Smooth muscle cell (in vitro differentiated cells): ENCODE measurements at regions not wholly inside any gene's neighbourhood (a gene's known extent, or its start where the extent isn't known, plus 50 kb on each side); places are given as distances from the start of the nearest gene placed in this dataset.

Experiments
- DNase-seq: peaks from one replicate; lab custom pipeline; 2025; ENCODE audit not compliant: unreplicated experiment; lab: John Stamatoyannopoulos, UW
- H2AFZ ChIP-seq: fragments of 200-600 bp; sonication (generic); 2 replicates; pipeline ENCODE4 v1.6.0; 2016; ENCODE audit warnings: antibody characterized with exemption, low read depth, mild to moderate bottlenecking
- H3F3A ChIP-seq: fragments of 200-600 bp; sonication (generic); 2 replicates; pipeline ENCODE4 v1.6.0; 2017; ENCODE audit warnings: antibody characterized with exemption, low read depth
- H3K27ac ChIP-seq: fragments of 200-600 bp; sonication (generic); 2 replicates; pipeline ENCODE4 v1.5.1; 2016; ENCODE audit warnings: low read depth, mild to moderate bottlenecking
- H3K27me3 ChIP-seq: fragments of 200-600 bp; sonication (generic); 2 replicates; pipeline ENCODE4 v1.6.1; 2016; ENCODE audit warnings: low read depth, mild to moderate bottlenecking
- H3K36me3 ChIP-seq: fragments of 200-600 bp; sonication (generic); 2 replicates; pipeline ENCODE4 v1.5.1; 2016; ENCODE audit warnings: low read depth
- H3K4me1 ChIP-seq: fragments of 200-600 bp; sonication (generic); 2 replicates; pipeline ENCODE4 v1.5.1; 2016; ENCODE audit warnings: low read depth
- H3K4me2 ChIP-seq: fragments of 200-600 bp; sonication (generic); 2 replicates; pipeline ENCODE4 v1.6.0; 2016; ENCODE audit warnings: mild to moderate bottlenecking
- H3K4me3 ChIP-seq: fragments of 200-600 bp; sonication (generic); 2 replicates; pipeline ENCODE4 v1.5.1; 2016; ENCODE audit warnings: mild to moderate bottlenecking
- H3K79me2 ChIP-seq: fragments of 200-600 bp; sonication (generic); 2 replicates; pipeline ENCODE4 v1.6.0; 2016; ENCODE audit warnings: low read depth, mild to moderate bottlenecking
- H3K9ac ChIP-seq: fragments of 200-600 bp; sonication (generic); 2 replicates; pipeline ENCODE4 v1.6.0; 2016; ENCODE audit warnings: low read depth
- H3K9me3 ChIP-seq: fragments of 200-600 bp; sonication (generic); replicated peaks from 2 replicates; pipeline ENCODE4 v1.5.1; 2016; ENCODE audit warnings: low read depth
- H4K20me1 ChIP-seq: fragments of 200-600 bp; sonication (generic); 2 replicates; pipeline ENCODE4 v1.6.0; 2016; ENCODE audit warnings: low read depth
- CTCF ChIP-seq: fragments of 200-600 bp; sonication (generic); IDR thresholded peaks from 2 replicates; pipeline ENCODE4 v1.5.1; 2017; ENCODE audit warnings: borderline replicate concordance, mild to moderate bottlenecking, antibody characterized with exemption; ENCODE audit not compliant: insufficient read depth, poor library complexity, severe bottlenecking
- WGBS: methylation state at CpG from one replicate; pipeline ENCODE4 v1.1.7; 2016; ENCODE audit warnings: low lambda C conversion rate; 5-methylcytosine and 5-hydroxymethylcytosine counted together

DNA sequence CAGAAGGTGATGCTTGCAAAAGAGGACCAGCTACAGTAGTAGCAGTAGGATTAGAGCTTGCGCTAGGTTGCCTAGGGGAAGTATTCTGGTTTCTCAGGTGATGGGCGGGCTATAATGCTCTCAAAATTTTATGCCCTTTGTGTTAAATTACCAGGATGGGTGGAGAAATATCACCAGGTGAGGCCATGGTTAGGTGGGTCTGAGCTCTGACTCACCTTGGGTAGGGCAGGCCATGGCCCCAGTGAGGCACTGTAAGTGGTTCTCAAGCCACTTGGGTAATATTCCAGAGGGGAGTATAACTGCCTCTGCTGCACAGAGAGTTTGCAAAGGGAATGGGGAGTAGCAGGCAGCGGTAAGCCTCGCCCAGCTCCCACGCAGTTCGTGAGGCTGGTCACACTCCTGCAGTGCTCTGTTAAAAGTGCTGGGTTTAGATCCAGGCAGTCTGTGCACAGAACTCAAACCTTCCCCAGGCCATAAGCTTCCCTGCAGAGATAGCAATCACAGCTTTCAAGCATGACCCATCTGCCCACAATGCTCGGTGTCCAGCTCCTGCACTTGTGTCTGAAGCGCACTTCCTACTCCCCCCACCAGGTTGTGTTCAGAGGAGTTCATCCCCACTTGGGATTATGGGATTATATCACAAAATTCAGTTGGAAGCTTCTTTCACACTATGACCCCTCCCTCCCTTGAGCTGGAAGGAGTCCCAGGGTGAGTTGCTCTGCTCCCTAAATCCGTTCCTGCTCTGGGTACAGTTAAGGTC, 575.0 kb downstream of the CHSY3 start:
- H3K27ac ChIP-seq, result no peak overlapping the region
- H3F3A ChIP-seq, result no peaks in the 10 kb centered on the region
- no peaks in the 10 kb centered on the region for H3K9me3 ChIP-seq
- no peak overlapping the region for H3K9ac ChIP-seq
- 87% methylated on average over 9 of the region's 9 CpGs for WGBS
- no peaks in the 10 kb centered on the region for H4K20me1 ChIP-seq
- H3K36me3 ChIP-seq, result no peaks in the 10 kb centered on the region
- no peak overlapping the region for H3K4me3 ChIP-seq
- no peak overlapping the region for H2AFZ ChIP-seq
- TF ChIP-seq CTCF, result no peak
- no peak overlapping the region for H3K4me2 ChIP-seq
- no peaks in the 10 kb centered on the region for H3K27me3 ChIP-seq
- no peaks in the 10 kb centered on the region for H3K4me1 ChIP-seq
- DNase-seq, result no peak
- H3K79me2 ChIP-seq, result no peaks in the 10 kb centered on the region

DNA sequence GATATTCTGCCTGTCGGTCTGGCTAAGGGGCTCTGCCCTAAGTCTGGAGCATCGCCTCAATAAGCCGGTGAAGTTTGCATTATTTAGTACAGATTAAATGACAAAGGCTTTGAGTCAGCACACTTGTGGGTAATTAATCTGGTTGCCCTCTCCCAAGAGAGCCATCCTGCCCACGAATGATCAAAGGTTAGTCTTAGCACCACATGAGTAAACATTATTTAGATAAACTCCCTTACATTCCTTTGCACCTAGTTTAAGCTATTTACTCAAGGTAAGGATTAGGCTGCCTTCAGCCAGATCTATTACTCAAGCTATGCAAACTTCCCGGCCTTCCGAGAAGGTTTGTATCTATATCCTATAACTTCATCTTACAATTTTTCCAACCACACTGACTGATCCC, 572.1 kb downstream of the CHSY3 start:
- H3K9me3 ChIP-seq, result no peaks in the 10 kb centered on the region
- DNase-seq, result no peak
- no peaks in the 10 kb centered on the region for H3K36me3 ChIP-seq
- no peaks in the 10 kb centered on the region for H3F3A ChIP-seq
- WGBS, result 81% methylated on average over 6 of the region's 6 CpGs
- H3K4me2 ChIP-seq, result no peak overlapping the region
- H3K4me3 ChIP-seq, result no peak overlapping the region
- no peak overlapping the region for H2AFZ ChIP-seq
- no peaks in the 10 kb centered on the region for H3K27me3 ChIP-seq
- no peak overlapping the region for H3K27ac ChIP-seq
- no peaks in the 10 kb centered on the region for H4K20me1 ChIP-seq
- H3K9ac ChIP-seq, result no peak overlapping the region
- no peak for TF ChIP-seq CTCF
- no peaks in the 10 kb centered on the region for H3K4me1 ChIP-seq
- no peaks in the 10 kb centered on the region for H3K79me2 ChIP-seq

- 97% methylated on average over 1 of the region's 1 CpG for WGBS
- no peak overlapping the region for H3K4me2 ChIP-seq
- TF ChIP-seq CTCF, result no peak
These were observed 558.3 kb downstream of the CHSY3 start for GRCh38 chr5:130462516-130462915.

DNA sequence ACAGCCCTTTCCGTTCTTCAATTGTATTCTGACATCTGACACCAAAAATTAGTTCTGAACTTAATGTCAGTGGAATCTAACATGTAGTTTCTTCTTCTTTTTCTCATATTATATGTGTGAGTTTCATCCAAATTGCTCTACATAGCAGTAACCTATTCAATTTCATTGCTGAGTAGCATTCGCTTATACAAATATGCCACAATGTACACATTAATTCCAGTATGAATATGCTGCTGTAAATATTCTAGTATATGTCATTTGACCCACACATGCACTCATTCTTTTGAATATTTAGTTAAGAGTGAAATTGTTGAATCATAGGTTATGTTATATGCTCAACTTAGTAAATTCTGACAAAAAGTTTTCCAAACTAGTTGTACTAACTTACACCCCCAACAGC, 550.9 kb downstream of the CHSY3 start:
- no peak for TF ChIP-seq CTCF
- WGBS, result 84% methylated on average over 2 of the region's 2 CpGs
- H3K9ac ChIP-seq, result no peak overlapping the region
- H3F3A ChIP-seq, result no peaks in the 10 kb centered on the region
- DNase-seq, result no peak
- H4K20me1 ChIP-seq, result no peaks in the 10 kb centered on the region
- no peak overlapping the region for H3K27ac ChIP-seq
- H2AFZ ChIP-seq, result no peak overlapping the region
- no peaks in the 10 kb centered on the region for H3K79me2 ChIP-seq
- H3K27me3 ChIP-seq, result no peaks in the 10 kb centered on the region
- H3K36me3 ChIP-seq, result no peaks in the 10 kb centered on the region
- no peaks in the 10 kb centered on the region for H3K4me1 ChIP-seq
- no peaks in the 10 kb centered on the region for H3K9me3 ChIP-seq
- no peak overlapping the region for H3K4me3 ChIP-seq
- H3K4me2 ChIP-seq, result no peak overlapping the region

More at GRCh38 chr5:130462516-130462915, 558.3 kb downstream of the CHSY3 start:
- DNase-seq, result no peak
- no peaks in the 10 kb centered on the region for H3F3A ChIP-seq
- no peaks in the 10 kb centered on the region for H3K9me3 ChIP-seq
- H4K20me1 ChIP-seq, result no peaks in the 10 kb centered on the region
- H2AFZ ChIP-seq, result no peak overlapping the region
- no peak overlapping the region for H3K9ac ChIP-seq
- H3K79me2 ChIP-seq, result no peaks in the 10 kb centered on the region
- no peak overlapping the region for H3K4me3 ChIP-seq
- no peaks in the 10 kb centered on the region for H3K27me3 ChIP-seq
- H3K36me3 ChIP-seq, result no peaks in the 10 kb centered on the region
- no peaks in the 10 kb centered on the region for H3K4me1 ChIP-seq
- no peak overlapping the region for H3K27ac ChIP-seq
